RWPE1 (cell line): ENCODE measurements at regions not wholly inside any gene's neighbourhood (a gene's known extent, or its start where the extent isn't known, plus 50 kb on each side); places are given as distances from the start of the nearest gene placed in this dataset.
"Not testable (repeated sequence)": the region's sequence is repeated elsewhere in the genome, so short reads cannot be mapped to it uniquely, and the experiment has no call there.

ENCODE experiments used
- CTCF ChIA-PET: fragments of 350-600 bp; sonication (Branson Sonifier 250); formaldehyde crosslinking; extraction: SDS; loops from one replicate; lab custom pipeline; 2021; lab: Yijun Ruan, JAX
- POLR2A ChIA-PET: fragments of 400-600 bp; formaldehyde crosslinking; extraction: SDS; loops from one replicate; lab custom pipeline; 2020; ENCODE audit warnings: antibody characterized with exemption; ENCODE audit not compliant: low non-redundant PET; lab: Yijun Ruan, JAX
- DNase-seq: peaks from one replicate; pipeline ENCODE4 v3.0.0; 2012; ENCODE audit warnings: low spot score
- H3K27ac ChIP-seq: fragments of 450-650 bp; 2 replicates; pipeline ENCODE4 v1.5.1; 2017
- TF ChIP-seq, protein P1 (sequence below): fragments of 450-650 bp; conservative IDR thresholded peaks from 2 replicates; pipeline ENCODE4 v1.5.1; 2017; ENCODE audit warnings: low read depth, mild to moderate bottlenecking

DNA sequence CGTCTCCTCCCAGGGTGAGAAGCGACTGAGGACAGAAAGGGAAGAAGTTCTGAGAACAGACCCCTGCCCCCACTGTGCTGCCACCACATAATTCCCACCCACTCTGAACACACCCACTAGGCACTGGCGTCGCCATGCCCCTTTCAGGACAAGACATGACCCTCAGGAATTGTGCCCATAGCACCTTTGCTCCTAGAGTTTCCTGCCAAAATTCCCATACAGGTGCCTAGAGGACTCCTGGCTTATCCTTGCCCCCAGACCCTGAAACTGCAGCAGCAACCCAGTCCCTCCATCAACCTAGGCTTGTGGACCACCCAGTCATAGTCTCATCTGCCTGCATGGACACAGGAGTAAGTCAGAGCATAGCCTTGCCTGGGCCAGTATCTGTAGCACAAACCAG lies 157.7 kb upstream of the ZNF267 start:
- POLR2A ChIA-PET, result no interaction called here

DNA sequence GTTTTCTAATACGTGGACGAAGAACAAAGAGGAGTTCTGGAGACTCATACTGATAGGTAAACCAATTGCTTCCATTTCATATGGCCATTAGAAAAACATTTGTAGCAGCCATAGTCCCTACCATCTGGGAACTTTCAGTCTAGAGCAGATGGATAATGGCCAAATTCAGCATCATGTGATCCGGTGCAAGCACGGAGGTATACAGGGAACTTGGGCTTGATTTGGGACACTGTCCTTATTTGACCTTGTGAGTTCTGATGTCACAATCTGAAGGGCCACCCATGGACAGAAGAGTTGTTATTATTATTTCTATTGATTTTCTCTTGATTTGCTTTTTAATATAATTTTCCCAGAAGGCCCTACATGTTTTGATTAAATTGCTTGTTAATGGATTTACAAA lies 154.6 kb upstream of the ZNF267 start:
- ChIA-PET POLR2A (no interaction called here), CTCF (no interaction called here)
- H3K27ac ChIP-seq, result no peak overlapping the region
- no peak for DNase-seq
- TF ChIP-seq, protein P1, sequence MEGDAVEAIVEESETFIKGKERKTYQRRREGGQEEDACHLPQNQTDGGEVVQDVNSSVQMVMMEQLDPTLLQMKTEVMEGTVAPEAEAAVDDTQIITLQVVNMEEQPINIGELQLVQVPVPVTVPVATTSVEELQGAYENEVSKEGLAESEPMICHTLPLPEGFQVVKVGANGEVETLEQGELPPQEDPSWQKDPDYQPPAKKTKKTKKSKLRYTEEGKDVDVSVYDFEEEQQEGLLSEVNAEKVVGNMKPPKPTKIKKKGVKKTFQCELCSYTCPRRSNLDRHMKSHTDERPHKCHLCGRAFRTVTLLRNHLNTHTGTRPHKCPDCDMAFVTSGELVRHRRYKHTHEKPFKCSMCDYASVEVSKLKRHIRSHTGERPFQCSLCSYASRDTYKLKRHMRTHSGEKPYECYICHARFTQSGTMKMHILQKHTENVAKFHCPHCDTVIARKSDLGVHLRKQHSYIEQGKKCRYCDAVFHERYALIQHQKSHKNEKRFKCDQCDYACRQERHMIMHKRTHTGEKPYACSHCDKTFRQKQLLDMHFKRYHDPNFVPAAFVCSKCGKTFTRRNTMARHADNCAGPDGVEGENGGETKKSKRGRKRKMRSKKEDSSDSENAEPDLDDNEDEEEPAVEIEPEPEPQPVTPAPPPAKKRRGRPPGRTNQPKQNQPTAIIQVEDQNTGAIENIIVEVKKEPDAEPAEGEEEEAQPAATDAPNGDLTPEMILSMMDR, result no peak

More for the DNA sequence above, 157.7 kb upstream of the ZNF267 start:
- no peak for DNase-seq
- H3K27ac ChIP-seq, result no peak overlapping the region
- TF ChIP-seq, protein P1, result no peak
- CTCF ChIA-PET, result no interaction called here

DNA sequence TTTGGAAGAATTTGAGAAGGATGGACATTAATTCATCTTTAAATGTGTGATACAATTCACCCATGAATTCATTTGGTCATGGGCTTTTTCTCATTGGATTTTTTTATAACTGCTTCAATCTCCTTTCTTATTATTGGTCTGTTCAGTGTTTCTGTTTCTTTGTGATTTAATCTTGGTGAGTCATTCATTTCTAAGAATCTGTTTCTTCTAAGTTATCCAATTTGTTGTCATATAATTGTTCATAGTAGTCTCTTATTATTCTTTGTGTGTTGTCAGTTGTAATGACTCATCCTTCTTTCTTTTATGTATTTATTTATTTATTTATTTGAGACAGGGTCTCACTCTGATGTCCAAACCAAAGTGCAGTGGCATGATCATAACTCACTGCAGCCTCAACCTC lies 146.1 kb upstream of the ZNF267 start:
- CTCF ChIA-PET, result no interaction called here
- TF ChIP-seq, protein P1, result no peak
- DNase-seq, result no peak
- H3K27ac ChIP-seq, result no peak overlapping the region
- POLR2A ChIA-PET, result no interaction called here

DNA sequence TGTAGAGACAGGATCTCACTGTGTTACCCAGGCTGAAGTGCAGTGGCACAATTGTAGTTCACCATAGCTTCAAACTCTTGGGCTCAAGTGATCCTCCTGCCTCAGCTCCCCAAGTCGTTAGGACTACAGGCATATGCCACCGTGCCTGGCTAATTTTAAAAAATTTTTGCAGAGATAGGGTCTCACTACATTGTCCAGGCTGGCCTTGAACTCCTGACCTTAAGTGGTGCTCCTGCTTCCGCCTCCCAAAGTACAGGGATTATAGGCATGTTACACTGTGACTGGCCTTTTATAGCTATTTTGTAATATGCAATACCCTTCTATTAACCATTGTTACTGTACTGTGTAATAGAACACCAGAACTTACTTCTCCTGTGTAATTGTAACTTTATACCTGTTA lies 139.3 kb upstream of the ZNF267 start:
- ChIA-PET POLR2A (no interaction called here), CTCF (interaction anchor here (1.2 kb wide), 1 partner anchor 13 kb away, joined by 4 read pairs; no protein-coding TSS in a partner anchor)
- TF ChIP-seq, protein P1, result no peak
- no peak overlapping the region for H3K27ac ChIP-seq
- no peak for DNase-seq

DNA sequence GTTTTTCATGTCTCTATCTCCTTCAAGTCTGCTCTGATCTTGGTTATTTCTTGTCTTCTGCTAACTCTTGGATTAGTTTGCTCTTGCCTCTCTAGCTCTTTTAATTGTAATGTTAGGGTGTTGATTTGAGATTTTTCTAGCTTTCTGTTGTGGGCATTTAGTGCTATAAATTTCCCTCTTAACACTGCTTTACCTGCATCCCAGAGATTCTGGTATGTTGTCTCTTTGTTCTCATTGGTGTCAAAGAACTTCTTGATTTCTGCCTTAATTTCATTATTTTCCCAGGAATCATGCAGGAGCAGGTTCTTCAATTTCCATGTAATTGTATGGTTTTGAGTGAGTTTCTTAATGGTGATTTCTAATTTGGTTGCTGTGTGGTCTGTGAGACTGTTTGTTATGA lies 128.5 kb upstream of the ZNF267 start:
- CTCF ChIA-PET, H3K27ac ChIP-seq, DNase-seq, POLR2A ChIA-PET: not testable (repeated sequence)

DNA sequence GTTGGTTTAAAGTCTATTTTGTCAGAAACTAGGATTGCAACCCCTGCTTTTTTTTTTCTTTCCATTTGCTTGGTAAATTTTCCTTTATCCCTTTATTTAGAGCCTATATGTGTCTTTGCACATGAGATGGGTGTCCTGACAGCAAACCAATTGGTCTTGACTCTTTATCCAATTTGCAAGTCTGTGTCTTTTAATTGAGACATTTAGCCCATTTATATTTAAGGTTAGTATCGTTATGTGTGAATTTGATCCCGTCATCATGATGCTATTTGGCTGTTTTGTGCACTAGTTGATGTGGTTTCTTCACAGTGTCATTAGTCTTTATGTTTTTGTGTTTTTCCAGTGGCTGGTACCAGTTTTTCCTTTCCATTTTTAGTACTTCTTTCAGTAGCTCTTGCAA lies 127.7 kb upstream of the ZNF267 start:
- ChIA-PET CTCF (no interaction called here), POLR2A (no interaction called here)
- no peak overlapping the region for H3K27ac ChIP-seq
- TF ChIP-seq, protein P1, result no peak
- no peak for DNase-seq

DNA sequence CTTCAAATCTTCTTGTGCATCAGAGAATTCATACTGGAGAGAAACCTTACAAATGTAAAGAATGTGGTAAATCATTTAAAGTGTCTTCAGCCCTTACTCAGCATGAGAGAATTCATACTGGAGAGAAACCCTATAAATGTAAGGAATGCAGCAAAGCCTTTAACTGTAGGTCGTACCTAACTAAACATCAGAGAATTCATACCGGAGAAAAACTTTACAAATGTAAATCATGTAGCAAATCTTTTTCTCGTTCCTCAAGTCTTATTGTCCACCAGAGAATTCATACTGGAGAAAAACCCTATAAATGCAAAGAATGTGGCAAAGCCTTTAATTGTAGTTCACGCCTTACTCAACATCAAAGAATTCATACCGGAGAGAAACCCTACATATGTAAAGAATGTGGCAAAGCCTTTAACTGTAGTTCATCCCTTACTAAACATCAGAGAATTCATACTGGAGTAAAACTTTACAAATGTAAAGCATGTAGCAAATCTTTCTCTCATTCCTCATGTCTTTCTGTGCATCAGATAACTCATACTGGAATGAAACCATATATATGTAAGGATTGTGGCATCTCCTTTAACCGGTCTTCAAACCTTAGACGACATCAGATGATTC lies 118.5 kb upstream of the ZNF267 start:
- DNase-seq, result no peak
- TF ChIP-seq, protein P1, result no peak
- CTCF ChIA-PET, result no interaction called here
- POLR2A ChIA-PET, result no interaction called here
- no peak overlapping the region for H3K27ac ChIP-seq
